Thyroid gland (tissue), 4 donors: ENCODE measurements at regions not wholly inside any gene's neighbourhood (a gene's known extent, or its start where the extent isn't known, plus 50 kb on each side); places are given as distances from the start of the nearest gene placed in this dataset.

Source experiments
- CTCF ChIP-seq, 6 experiments: fragments of 200-600 bp in 3 of 6; fragments of 450-650 bp in 3 of 6; sonication (generic) in 3 of 6; IDR thresholded peaks; one replicate each; pipeline ENCODE4 v1.5.1; 2016 to 2019; ENCODE audit warnings: antibody characterized with exemption in 6 of 6, mild to moderate bottlenecking in 2 of 6, inconsistent platforms in 1 of 6, moderate library complexity in 1 of 6
- POLR2A ChIP-seq, 2 donors: fragments of 450-650 bp; IDR thresholded peaks; one replicate each; pipeline ENCODE4 v1.6.1; 2017; ENCODE audit warnings: antibody characterized with exemption in 2 of 2, mild to moderate bottlenecking in 2 of 2, moderate library complexity in 1 of 2

GRCh38 chr5:1662559-1663085 lies 137.0 kb downstream of the MRPL36 start:
- no peak for TF ChIP-seq CTCF (IDR thresholded peaks at IDR 0.05)
- TF ChIP-seq POLR2A (IDR thresholded peaks at IDR 0.05), result no peak
